ENCODE measurements at regions not wholly inside any gene's neighbourhood (a gene's known extent, or its start where the extent isn't known, plus 50 kb on each side); places are given as distances from the start of the nearest gene placed in this dataset.

DNA sequence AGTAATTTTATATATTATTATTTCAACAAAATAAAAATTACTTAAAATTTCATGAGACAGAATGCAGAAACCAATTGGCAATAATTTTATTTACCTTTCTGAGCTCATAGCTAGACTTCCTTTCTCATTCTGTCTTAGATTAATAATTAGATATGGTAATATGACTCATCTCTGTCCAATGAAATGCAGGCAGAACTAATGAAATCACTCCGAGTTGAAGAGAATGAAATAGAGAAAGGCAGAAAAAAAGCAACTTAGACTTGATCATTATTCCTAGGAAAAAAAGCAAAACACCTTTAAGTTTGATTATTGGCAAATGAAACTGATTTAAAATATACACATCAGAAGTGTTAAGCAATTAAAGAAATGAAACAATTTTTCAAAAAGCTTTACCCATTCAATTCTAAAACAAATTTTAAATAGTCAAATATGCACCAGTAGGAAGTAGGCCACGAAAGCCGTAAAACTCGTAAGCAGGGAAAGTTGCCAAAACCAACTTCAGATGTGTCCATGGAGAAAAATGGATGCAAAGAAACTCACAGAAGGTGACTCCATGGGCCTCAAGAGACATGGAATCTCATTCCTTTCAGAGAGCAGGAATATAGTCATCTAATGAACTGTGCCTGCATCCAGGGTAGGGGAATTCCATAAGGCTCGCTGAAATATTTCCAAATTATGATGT, 293.8 kb upstream of the RGS17 start:
- no peak overlapping the region for H3K4me3 ChIP-seq (ENCODE audit: low read depth, low read length)
- DNase-seq (ENCODE audit: low read depth): no peak
- TF ChIP-seq CTCF (IDR thresholded peaks at IDR 0.05; ENCODE audit: low read depth, low read length, missing control alignments): no peak

GRCh38 chr6:153412519-153412918, 281.4 kb upstream of the RGS17 start:
- no peak for DNase-seq (ENCODE audit: low read depth)
- no peak overlapping the region for H3K4me3 ChIP-seq (ENCODE audit: low read depth, low read length)
- TF ChIP-seq CTCF (IDR thresholded peaks at IDR 0.05; ENCODE audit: low read depth, low read length, missing control alignments): no peak

DNA sequence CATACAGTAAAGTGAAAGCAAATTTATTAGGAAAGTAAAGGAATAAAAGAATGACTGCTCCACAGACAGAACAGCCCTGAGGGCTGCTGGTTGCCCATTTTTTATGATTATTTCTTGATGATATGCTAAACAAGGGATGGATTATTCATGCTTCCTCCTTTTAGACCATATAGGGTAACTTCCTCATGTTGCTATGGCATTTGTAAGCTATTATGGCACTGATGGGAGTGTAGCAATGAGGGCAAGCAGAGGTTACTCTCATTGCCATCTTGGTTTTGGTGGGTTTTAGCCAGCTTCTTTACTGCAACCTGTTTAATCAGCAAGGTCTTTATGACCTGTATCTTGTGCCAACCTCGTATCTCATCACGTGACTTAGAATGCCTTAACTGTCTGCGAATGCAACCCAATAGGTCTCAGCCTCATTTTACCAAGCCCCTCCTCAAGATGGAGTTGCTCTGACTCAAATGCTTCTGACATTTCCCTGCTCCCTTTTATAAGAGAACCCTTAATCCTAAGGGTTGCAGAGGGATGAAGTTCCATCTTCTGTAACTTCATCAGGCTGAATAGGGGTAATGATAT, 280.1 kb upstream of the RGS17 start:
- H3K4me3 ChIP-seq (ENCODE audit: low read depth, low read length): no peak overlapping the region
- no peak for TF ChIP-seq CTCF (IDR thresholded peaks at IDR 0.05; ENCODE audit: low read depth, low read length, missing control alignments)
- DNase-seq (ENCODE audit: low read depth): no peak

- no peak for TF ChIP-seq CTCF (IDR thresholded peaks at IDR 0.05; ENCODE audit: low read depth, low read length, missing control alignments)
- DNase-seq (ENCODE audit: low read depth): no peak
- H3K4me3 ChIP-seq (ENCODE audit: low read depth, low read length): no peak overlapping the region
Measured at GRCh38 chr6:153405931-153406330, 274.8 kb upstream of the RGS17 start.

GRCh38 chr6:153401751-153402150, 270.7 kb upstream of the RGS17 start:
- H3K4me3 ChIP-seq (ENCODE audit: low read depth, low read length): no peak overlapping the region
- no peak for TF ChIP-seq CTCF (IDR thresholded peaks at IDR 0.05; ENCODE audit: low read depth, low read length, missing control alignments)
- no peak for DNase-seq (ENCODE audit: low read depth)

- TF ChIP-seq CTCF (IDR thresholded peaks at IDR 0.05; ENCODE audit: low read depth, low read length, missing control alignments): no peak
- no peak overlapping the region for H3K4me3 ChIP-seq (ENCODE audit: low read depth, low read length)
- no peak for DNase-seq (ENCODE audit: low read depth)
Measured at GRCh38 chr6:153392156-153392555, 261.1 kb upstream of the RGS17 start.

GRCh38 chr6:153373869-153374268, 242.8 kb upstream of the RGS17 start:
- TF ChIP-seq CTCF (IDR thresholded peaks at IDR 0.05; ENCODE audit: low read depth, low read length, missing control alignments): no peak
- no peak overlapping the region for H3K4me3 ChIP-seq (ENCODE audit: low read depth, low read length)
- no peak for DNase-seq (ENCODE audit: low read depth)

All from GM12864 (cell line).